Cardiac fibroblast (primary cell): ENCODE measurements at regions not wholly inside any gene's neighbourhood (a gene's known extent, or its start where the extent isn't known, plus 50 kb on each side); places are given as distances from the start of the nearest gene placed in this dataset.

Source experiments
- DNase-seq, 2 donors: peaks; one replicate each; pipeline versions ENCODE4 v3.0.0 to v3.0.0-alpha.2; 2010; ENCODE audit warnings: low read depth in 2 of 2
- H3K4me3 ChIP-seq, 2 donors: replicated peaks in 1 of 2; 1 replicate in 1 of 2; 2 replicates in 1 of 2; pipeline ENCODE4 v1.5.1; 2011; ENCODE audit warnings: low read depth in 2 of 2, low read length in 2 of 2, mild to moderate bottlenecking in 2 of 2, moderate library complexity in 1 of 2
- TF ChIP-seq, protein P1 (sequence below): IDR thresholded peaks from one replicate; pipeline ENCODE4 v1.5.1; 2011; ENCODE audit warnings: low read depth, mild to moderate bottlenecking, low read length, inconsistent platforms

GRCh38 chr13:67283637-67284036 lies 53.5 kb upstream of the PCDH9 start:
- TF ChIP-seq, protein P1, sequence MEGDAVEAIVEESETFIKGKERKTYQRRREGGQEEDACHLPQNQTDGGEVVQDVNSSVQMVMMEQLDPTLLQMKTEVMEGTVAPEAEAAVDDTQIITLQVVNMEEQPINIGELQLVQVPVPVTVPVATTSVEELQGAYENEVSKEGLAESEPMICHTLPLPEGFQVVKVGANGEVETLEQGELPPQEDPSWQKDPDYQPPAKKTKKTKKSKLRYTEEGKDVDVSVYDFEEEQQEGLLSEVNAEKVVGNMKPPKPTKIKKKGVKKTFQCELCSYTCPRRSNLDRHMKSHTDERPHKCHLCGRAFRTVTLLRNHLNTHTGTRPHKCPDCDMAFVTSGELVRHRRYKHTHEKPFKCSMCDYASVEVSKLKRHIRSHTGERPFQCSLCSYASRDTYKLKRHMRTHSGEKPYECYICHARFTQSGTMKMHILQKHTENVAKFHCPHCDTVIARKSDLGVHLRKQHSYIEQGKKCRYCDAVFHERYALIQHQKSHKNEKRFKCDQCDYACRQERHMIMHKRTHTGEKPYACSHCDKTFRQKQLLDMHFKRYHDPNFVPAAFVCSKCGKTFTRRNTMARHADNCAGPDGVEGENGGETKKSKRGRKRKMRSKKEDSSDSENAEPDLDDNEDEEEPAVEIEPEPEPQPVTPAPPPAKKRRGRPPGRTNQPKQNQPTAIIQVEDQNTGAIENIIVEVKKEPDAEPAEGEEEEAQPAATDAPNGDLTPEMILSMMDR: no peak
- DNase-seq: peak; percentile 21 to 87
- H3K4me3 ChIP-seq: no peak overlapping the region

GRCh38 chr13:67281466-67281865 lies 51.3 kb upstream of the PCDH9 start:
- no peak overlapping the region for H3K4me3 ChIP-seq
- no peak for DNase-seq
- TF ChIP-seq, protein P1: no peak
